HEK293 (cell line): ENCODE measurements at regions not wholly inside any gene's neighbourhood (a gene's known extent, or its start where the extent isn't known, plus 50 kb on each side); places are given as distances from the start of the nearest gene placed in this dataset.

ENCODE experiments used
- CTCF ChIA-PET: fragments of 350-600 bp; formaldehyde crosslinking; extraction: SDS; loops from one replicate; lab custom pipeline; 2021; ENCODE audit warnings: antibody characterized with exemption; lab: Yijun Ruan, JAX
- POLR2A ChIA-PET: fragments of 300-600 bp; formaldehyde crosslinking; extraction: SDS; loops from one replicate; lab custom pipeline; 2020; ENCODE audit warnings: antibody characterized with exemption, inconsistent platforms; lab: Yijun Ruan, JAX
- H3K27ac ChIP-seq: fragments of 200-500 bp; sonication (Bioruptor generic); 2 replicates; pipeline ENCODE4 v1.5.1; 2014; ENCODE audit warnings: low read depth, low read length, control low read depth, inconsistent platforms; ENCODE audit errors: extremely low read depth
- H3K36me3 ChIP-seq, 2 experiments: fragments of 200-500 bp in 1 of 2; sonication (Bioruptor generic) in 1 of 2; 1 replicate in 1 of 2; 2 replicates in 1 of 2; pipeline ENCODE4 v1.5.1; 2014 to 2017; ENCODE audit warnings: inconsistent platforms in 2 of 2, low read length in 2 of 2; ENCODE audit not compliant: control insufficient read depth in 2 of 2, insufficient read depth in 1 of 2
- H3K4me1 ChIP-seq: fragments of 200-500 bp; sonication (Bioruptor generic); 2 replicates; pipeline ENCODE4 v1.5.1; 2014; ENCODE audit warnings: mild to moderate bottlenecking, low read length, inconsistent platforms; ENCODE audit not compliant: control insufficient read depth, insufficient read depth
- H3K4me3 ChIP-seq: 2 replicates; pipeline ENCODE4 v1.5.1; 2011; ENCODE audit warnings: low read depth, mild to moderate bottlenecking, control low read depth, low read length, moderate library complexity
- H3K9me3 ChIP-seq: fragments of 200-500 bp; sonication (Bioruptor generic); 2 replicates; pipeline ENCODE4 v1.5.1; 2014; ENCODE audit warnings: low read depth, low read length, inconsistent platforms; ENCODE audit not compliant: control insufficient read depth, insufficient read depth
- ATF2 ChIP-seq: fragments of 450-650 bp; formaldehyde crosslinking; IDR thresholded peaks from 2 replicates; pipeline ENCODE4 v1.5.1; 2016; ENCODE audit warnings: missing biosample characterization, missing genetic modification characterization, low read depth
- FEZF1 ChIP-seq: fragments of 450-650 bp; formaldehyde crosslinking; IDR thresholded peaks from 2 replicates; pipeline ENCODE4 v1.5.1; 2016; ENCODE audit warnings: missing biosample characterization, missing genetic modification characterization
- GFI1B ChIP-seq: fragments of 450-650 bp; formaldehyde crosslinking; IDR thresholded peaks from 2 replicates; pipeline ENCODE4 v1.5.1; 2016; ENCODE audit warnings: missing biosample characterization, missing genetic modification characterization
- GLI4 ChIP-seq: fragments of 450-650 bp; formaldehyde crosslinking; IDR thresholded peaks from 2 replicates; pipeline ENCODE4 v1.5.1; 2016; ENCODE audit warnings: missing biosample characterization, missing genetic modification characterization
- SP7 ChIP-seq: fragments of 450-650 bp; formaldehyde crosslinking; IDR thresholded peaks from 2 replicates; pipeline ENCODE4 v1.5.1; 2016; ENCODE audit warnings: missing biosample characterization, missing genetic modification characterization
- ZBTB10 ChIP-seq: fragments of 450-650 bp; formaldehyde crosslinking; IDR thresholded peaks from 2 replicates; pipeline ENCODE4 v1.5.1; 2016; ENCODE audit warnings: missing biosample characterization, missing genetic modification characterization
- ZBTB17 ChIP-seq: fragments of 450-650 bp; formaldehyde crosslinking; IDR thresholded peaks from 2 replicates; pipeline ENCODE4 v1.5.1; 2016; ENCODE audit warnings: missing biosample characterization, missing genetic modification characterization
- ZNF248 ChIP-seq: fragments of 450-650 bp; formaldehyde crosslinking; IDR thresholded peaks from 2 replicates; pipeline ENCODE4 v1.5.1; 2017; ENCODE audit warnings: missing biosample characterization, missing genetic modification characterization
- ZNF26 ChIP-seq: fragments of 450-650 bp; formaldehyde crosslinking; IDR thresholded peaks from 2 replicates; pipeline ENCODE4 v1.5.1; 2016; ENCODE audit warnings: missing biosample characterization, missing genetic modification characterization
- ZNF266 ChIP-seq: fragments of 450-650 bp; formaldehyde crosslinking; IDR thresholded peaks from 2 replicates; pipeline ENCODE4 v1.5.1; 2016; ENCODE audit warnings: missing biosample characterization, missing genetic modification characterization, low read depth
- ZNF302 ChIP-seq: fragments of 450-650 bp; formaldehyde crosslinking; IDR thresholded peaks from 2 replicates; pipeline ENCODE4 v1.5.1; 2016; ENCODE audit warnings: missing biosample characterization, missing genetic modification characterization, low read depth
- ZNF37A ChIP-seq: fragments of 450-650 bp; IDR thresholded peaks from 2 replicates; pipeline ENCODE4 v1.5.1; 2018; ENCODE audit warnings: missing biosample characterization, missing genetic modification characterization
- ZNF391 ChIP-seq: fragments of 450-650 bp; formaldehyde crosslinking; IDR thresholded peaks from 2 replicates; pipeline ENCODE4 v1.5.1; 2016; ENCODE audit warnings: low read depth, missing biosample characterization, missing genetic modification characterization, borderline replicate concordance
- ZNF394 ChIP-seq: fragments of 450-650 bp; formaldehyde crosslinking; IDR thresholded peaks from 2 replicates; pipeline ENCODE4 v1.5.1; 2016; ENCODE audit warnings: missing biosample characterization, missing genetic modification characterization, mild to moderate bottlenecking, moderate library complexity, borderline replicate concordance
- ZNF529 ChIP-seq: fragments of 450-650 bp; formaldehyde crosslinking; IDR thresholded peaks from 2 replicates; pipeline ENCODE4 v1.5.1; 2017; ENCODE audit warnings: missing genetic modification characterization, missing biosample characterization; ENCODE audit not compliant: insufficient replicate concordance
- ZNF530 ChIP-seq: fragments of 450-650 bp; formaldehyde crosslinking; IDR thresholded peaks from 2 replicates; pipeline ENCODE4 v1.5.1; 2016; ENCODE audit warnings: low read depth, missing biosample characterization, missing genetic modification characterization
- ZNF580 ChIP-seq: fragments of 450-650 bp; formaldehyde crosslinking; IDR thresholded peaks from 2 replicates; pipeline ENCODE4 v1.5.1; 2016; ENCODE audit warnings: missing biosample characterization, missing genetic modification characterization
- ZNF626 ChIP-seq: fragments of 450-650 bp; sonication (Bioruptor Pico); formaldehyde crosslinking; IDR thresholded peaks from 2 replicates; pipeline ENCODE4 v1.5.1; 2018; ENCODE audit warnings: missing biosample characterization, missing genetic modification characterization, inconsistent platforms
- ZNF629 ChIP-seq: fragments of 450-650 bp; formaldehyde crosslinking; IDR thresholded peaks from 2 replicates; pipeline ENCODE4 v1.5.1; 2017; ENCODE audit warnings: missing biosample characterization, missing genetic modification characterization
- ZNF658 ChIP-seq: fragments of 450-650 bp; formaldehyde crosslinking; IDR thresholded peaks from 2 replicates; pipeline ENCODE4; 2016; ENCODE audit warnings: missing biosample characterization, missing genetic modification characterization
- ZNF830 ChIP-seq: fragments of 450-650 bp; IDR thresholded peaks from 2 replicates; pipeline ENCODE4 v1.5.0; 2018; ENCODE audit warnings: missing biosample characterization, missing genetic modification characterization, low read depth, mild to moderate bottlenecking, moderate library complexity
- ZNF837 ChIP-seq: fragments of 450-650 bp; formaldehyde crosslinking; IDR thresholded peaks from 2 replicates; pipeline ENCODE4 v1.5.1; 2016; ENCODE audit warnings: missing biosample characterization, missing genetic modification characterization
- ZNF843 ChIP-seq: fragments of 450-650 bp; formaldehyde crosslinking; IDR thresholded peaks from 2 replicates; pipeline ENCODE4 v1.5.1; 2016; ENCODE audit warnings: missing biosample characterization, missing genetic modification characterization
- ZSCAN4 ChIP-seq: fragments of 450-650 bp; formaldehyde crosslinking; IDR thresholded peaks from 2 replicates; pipeline ENCODE4 v1.5.1; 2017; ENCODE audit warnings: missing biosample characterization, missing genetic modification characterization

GRCh38 chr17:71284032-71284755, 836.6 kb upstream of the SOX9 start:
- H3K36me3 ChIP-seq = no peaks in the 10 kb centered on the region
- H3K27ac ChIP-seq = no peak overlapping the region
- CTCF ChIA-PET = interaction anchor here (0.6 to 1.4 kb wide), 2 partner anchors 21 to 58 kb away, joined by 4 to 5 read pairs; no protein-coding TSS in a partner anchor
- TF ChIP-seq ZSCAN4 (tag by site-specific recombination) (peak; percentile 95), GFI1B (tag by site-specific recombination) (no peak), ZNF302 (tag by site-specific recombination) (no peak)
- POLR2A ChIA-PET = no interaction called here
- no peaks in the 10 kb centered on the region for H3K9me3 ChIP-seq
- H3K4me1 ChIP-seq = peaks cover 4% of the 10 kb centered on the region
- H3K4me3 ChIP-seq = no peak overlapping the region

GRCh38 chr17:71286625-71287024, 834.2 kb upstream of the SOX9 start:
- H3K27ac ChIP-seq = no peak overlapping the region
- H3K4me3 ChIP-seq = no peak overlapping the region
- ChIA-PET CTCF (no interaction called here), POLR2A (no interaction called here)
- no peaks in the 10 kb centered on the region for H3K9me3 ChIP-seq
- H3K4me1 ChIP-seq = peaks cover 4% of the 10 kb centered on the region
- TF ChIP-seq ZNF26 (tag by site-specific recombination) (no peak), ATF2 (tag by site-specific recombination) (no peak), ZNF266 (tag by site-specific recombination) (no peak), ZBTB17 (tag by site-specific recombination) (no peak), SP7 (no peak), ZNF391 (no peak), FEZF1 (tag by site-specific recombination) (no peak), ZNF530 (tag by site-specific recombination) (no peak), ZNF580 (tag by site-specific recombination) (no peak)
- H3K36me3 ChIP-seq = no peaks in the 10 kb centered on the region

- Histone ChIP-seq H3K4me3 (no peak overlapping the region), H3K36me3 (no peaks in the 10 kb centered on the region), H3K4me1 (peaks cover 4% of the 10 kb centered on the region), H3K27ac (no peak overlapping the region), H3K9me3 (no peaks in the 10 kb centered on the region)
- POLR2A ChIA-PET = no interaction called here
- CTCF ChIA-PET = interaction anchor here (0.6 to 0.7 kb wide), 3 partner anchors 24 to 1526 kb away, joined by 3 read pairs; no protein-coding TSS in a partner anchor
- TF ChIP-seq ZNF394 (tag by site-specific recombination) = no peak
- no peak for TF ChIP-seq ZBTB10 (tag by site-specific recombination)
- TF ChIP-seq ZNF626 = no peak
- TF ChIP-seq GLI4 (tag by site-specific recombination) = no peak
- 0 out of 2 replicates have a peak, but pooled peaks have one; percentile 8 for TF ChIP-seq ZNF843 (tag by site-specific recombination)
- TF ChIP-seq ZNF658 (tag by site-specific recombination) = no peak
- TF ChIP-seq ZNF37A = no peak
- no peak for TF ChIP-seq ZNF830 (tag by site-specific recombination)
- TF ChIP-seq ZNF529 (tag by site-specific recombination) = no peak
- TF ChIP-seq ZNF629 (tag by site-specific recombination) = no peak
- no peak for TF ChIP-seq ZNF248 (tag by site-specific recombination)
- no peak for TF ChIP-seq ZNF837 (tag by site-specific recombination)
These were observed 833.6 kb upstream of the SOX9 start for GRCh38 chr17:71287071-71287823.
